Activated naive CD4-positive, alpha-beta T cell (primary cell): ENCODE measurements at regions not wholly inside any gene's neighbourhood (a gene's known extent, or its start where the extent isn't known, plus 50 kb on each side); places are given as distances from the start of the nearest gene placed in this dataset.

Experiments used
- DNase-seq, 4 experiments: peaks; one replicate each; lab custom pipeline; 2025; lab: John Stamatoyannopoulos, UW

- no peak for DNase-seq
Measured at GRCh38 chr2:196399722-196400691, 228.6 kb upstream of the STK17B start.

- DNase-seq = no peak
Measured at GRCh38 chr2:196403471-196403870, 232.1 kb upstream of the STK17B start.

GRCh38 chr2:196404276-196404675, 232.9 kb upstream of the STK17B start:
- no peak for DNase-seq

GRCh38 chr2:196407675-196408264, 231.7 kb upstream of the CCDC150 start:
- no peak for DNase-seq

GRCh38 chr2:196409376-196409775, 230.1 kb upstream of the CCDC150 start:
- DNase-seq = no peak

- DNase-seq = no peak
Measured at GRCh38 chr2:196410008-196410407, 229.5 kb upstream of the CCDC150 start.

GRCh38 chr2:196413821-196414274, 225.7 kb upstream of the CCDC150 start:
- no peak for DNase-seq

- no peak for DNase-seq
Measured at GRCh38 chr2:196415384-196415783, 224.1 kb upstream of the CCDC150 start.

- DNase-seq = no peak
Measured at GRCh38 chr2:196420143-196420542, 219.4 kb upstream of the CCDC150 start.

GRCh38 chr2:196421880-196422279, 217.6 kb upstream of the CCDC150 start:
- no peak for DNase-seq

- no peak for DNase-seq
Measured at GRCh38 chr2:196422361-196422760, 217.2 kb upstream of the CCDC150 start.

GRCh38 chr2:196426122-196426521, 213.4 kb upstream of the CCDC150 start:
- DNase-seq = no peak

GRCh38 chr2:196427986-196428634, 211.4 kb upstream of the CCDC150 start:
- DNase-seq = no peak

- DNase-seq = no peak
Measured at GRCh38 chr2:196431076-196431475, 208.4 kb upstream of the CCDC150 start.

GRCh38 chr2:196431957-196432356, 207.6 kb upstream of the CCDC150 start:
- no peak for DNase-seq

- DNase-seq = no peak
Measured at GRCh38 chr2:196433116-196433515, 206.4 kb upstream of the CCDC150 start.

- no peak for DNase-seq
Measured at GRCh38 chr2:196434217-196434616, 205.3 kb upstream of the CCDC150 start.

GRCh38 chr2:196435189-196435588, 204.3 kb upstream of the CCDC150 start:
- DNase-seq = no peak

GRCh38 chr2:196437626-196438025, 201.9 kb upstream of the CCDC150 start:
- no peak for DNase-seq

- no peak for DNase-seq
Measured at GRCh38 chr2:196439760-196440159, 199.8 kb upstream of the CCDC150 start.

GRCh38 chr2:196440413-196440812, 199.1 kb upstream of the CCDC150 start:
- DNase-seq = no peak

- DNase-seq = no peak
Measured at GRCh38 chr2:196441527-196441926, 198.0 kb upstream of the CCDC150 start.

GRCh38 chr2:196442211-196442610, 197.3 kb upstream of the CCDC150 start:
- no peak for DNase-seq
